GOT3 (cell line): ENCODE measurements at regions not wholly inside any gene's neighbourhood (a gene's known extent, or its start where the extent isn't known, plus 50 kb on each side); places are given as distances from the start of the nearest gene placed in this dataset.
"Not testable (repeated sequence)": the region's sequence is repeated elsewhere in the genome, so short reads cannot be mapped to it uniquely, and the experiment has no call there.

ENCODE experiments used
- DNase-seq: peaks from one replicate; lab custom pipeline; 2025; ENCODE audit warnings: mixed read lengths; lab: John Stamatoyannopoulos, UW

DNA sequence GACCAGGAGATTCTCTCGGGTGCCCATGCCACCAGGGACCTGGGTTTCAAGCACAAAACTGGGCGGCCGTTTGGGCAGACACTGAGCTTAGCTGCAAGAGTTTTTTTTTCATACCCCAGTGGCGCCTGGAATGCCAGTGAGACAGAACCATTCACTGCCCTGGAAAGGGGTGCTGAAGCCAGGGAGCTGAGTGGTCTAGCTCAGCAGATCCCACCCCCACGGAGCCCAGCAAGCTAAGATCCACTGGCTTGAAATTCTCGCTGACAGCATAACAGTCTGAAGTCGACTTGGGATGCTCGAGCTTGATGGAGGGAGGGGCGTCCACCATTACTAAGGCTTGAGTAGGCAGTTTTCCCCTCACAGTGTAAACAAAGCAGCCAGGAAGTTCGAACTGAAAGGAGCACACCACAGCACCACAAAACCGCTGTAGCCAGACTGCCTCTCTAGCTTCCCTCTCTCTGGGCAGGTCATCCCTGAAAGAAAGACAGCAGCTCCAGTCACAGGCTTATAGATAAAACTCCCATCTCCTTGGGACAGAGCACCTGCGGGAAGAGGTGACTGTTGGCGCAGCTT lies 157.7 kb downstream of the GIPC2 start:
- not testable (repeated sequence) for DNase-seq

DNA sequence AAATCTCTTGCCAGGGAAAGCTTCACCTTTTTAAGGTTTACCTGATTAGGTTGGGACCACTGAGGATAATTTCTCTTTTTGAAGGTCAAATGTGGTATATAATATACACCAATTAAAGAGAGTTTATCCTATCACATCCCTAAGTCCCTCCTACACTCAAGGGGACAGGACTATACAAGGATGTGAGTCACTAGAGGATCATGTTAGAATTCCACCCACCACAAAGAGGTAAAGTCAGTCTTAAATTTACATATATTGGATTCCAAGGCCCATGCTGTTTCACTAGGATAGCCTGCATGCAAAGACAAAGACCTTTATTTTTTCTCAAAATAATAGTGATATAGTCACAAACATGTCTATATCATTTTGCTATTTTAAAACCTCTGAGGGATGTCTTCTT lies 164.4 kb downstream of the GIPC2 start:
- DNase-seq, result no peak

- no peak for DNase-seq
These were observed 165.8 kb downstream of the GIPC2 start for GRCh38 chr1:78211483-78212092.

- DNase-seq, result no peak
These were observed 168.6 kb downstream of the GIPC2 start for GRCh38 chr1:78214334-78214733.

GRCh38 chr1:78222225-78222959 lies 176.6 kb downstream of the GIPC2 start:
- DNase-seq, result no peak

GRCh38 chr1:78222960-78223358 lies 177.2 kb downstream of the GIPC2 start:
- no peak for DNase-seq

- DNase-seq, result no peak
These were observed 177.8 kb downstream of the GIPC2 start for GRCh38 chr1:78223417-78224215.

DNA sequence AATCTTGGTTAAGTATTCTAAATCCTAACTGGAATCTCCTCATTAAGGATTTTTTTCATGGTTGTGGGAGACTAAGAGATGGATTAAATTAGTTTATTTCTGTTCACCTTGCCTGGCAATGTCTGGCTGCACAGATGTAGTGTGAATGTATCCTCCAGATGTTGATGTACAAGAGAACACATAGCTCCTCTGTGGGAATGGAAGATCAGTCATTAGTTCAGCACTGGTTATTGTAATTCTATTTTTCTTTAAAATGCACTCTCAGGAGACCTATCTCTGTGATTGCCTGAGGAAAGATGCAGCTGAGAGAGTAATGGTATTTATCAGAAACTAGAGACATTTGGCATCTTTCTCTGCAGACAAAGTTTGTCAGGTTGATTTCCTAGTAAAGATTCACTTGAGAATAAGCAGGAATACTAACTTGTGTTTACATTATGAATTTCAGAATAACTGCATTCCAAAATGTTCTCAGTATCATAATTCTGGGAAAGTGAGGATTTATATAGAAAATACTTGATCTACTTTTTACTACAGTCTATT lies 178.6 kb downstream of the GIPC2 start:
- no peak for DNase-seq

- DNase-seq, result no peak
These were observed 179.2 kb downstream of the GIPC2 start for GRCh38 chr1:78224861-78225552.

GRCh38 chr1:78226784-78227183 lies 181.0 kb downstream of the GIPC2 start:
- DNase-seq, result no peak

DNA sequence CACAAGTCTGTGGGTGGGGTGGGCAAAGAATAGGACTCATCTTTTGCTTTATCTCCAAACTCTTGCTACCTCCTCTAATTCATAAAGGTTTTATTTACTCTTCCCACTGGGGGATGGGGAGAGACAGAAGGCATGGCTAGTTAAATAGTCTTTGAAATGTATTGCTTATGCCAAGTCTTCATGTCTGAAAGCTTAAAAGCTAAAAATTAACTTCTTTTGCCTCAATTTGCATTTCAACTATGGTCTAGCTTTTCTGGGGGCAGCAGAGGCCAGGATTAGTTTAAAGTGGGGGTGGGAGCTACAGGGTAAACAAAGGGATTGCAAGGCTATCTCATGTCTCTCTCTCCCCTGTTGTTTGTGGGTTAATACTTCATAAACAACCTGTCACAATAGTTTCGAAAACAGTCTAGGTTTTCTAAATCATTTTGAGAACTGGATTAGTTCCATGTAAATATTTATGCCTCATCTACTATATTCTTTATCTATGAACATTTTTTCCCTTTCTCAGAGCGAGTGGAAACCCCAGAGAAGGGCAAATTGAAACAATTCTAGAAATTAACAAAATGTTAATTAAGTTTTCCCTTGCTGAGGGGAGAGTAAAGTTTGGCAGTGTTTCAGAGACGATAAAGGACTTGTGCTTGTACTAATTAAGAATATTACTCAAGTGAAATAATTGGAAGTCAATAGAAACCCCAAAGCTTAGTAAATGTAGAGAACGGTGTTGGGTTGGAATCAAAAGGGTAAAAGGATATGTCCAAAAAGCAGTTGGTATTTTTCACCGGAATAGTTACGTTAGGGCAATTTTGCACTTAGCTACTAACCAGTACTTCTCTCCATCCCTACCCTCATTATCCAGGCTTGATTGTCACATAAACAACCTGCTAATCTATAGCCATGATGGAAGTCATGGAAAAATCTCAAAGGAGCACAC lies 182.2 kb downstream of the GIPC2 start:
- no peak for DNase-seq

- no peak for DNase-seq
These were observed 183.6 kb downstream of the GIPC2 start for GRCh38 chr1:78229344-78229743.

- no peak for DNase-seq
These were observed 185.7 kb downstream of the GIPC2 start for GRCh38 chr1:78231477-78231876.

GRCh38 chr1:78231894-78232293 lies 186.1 kb downstream of the GIPC2 start:
- no peak for DNase-seq

DNA sequence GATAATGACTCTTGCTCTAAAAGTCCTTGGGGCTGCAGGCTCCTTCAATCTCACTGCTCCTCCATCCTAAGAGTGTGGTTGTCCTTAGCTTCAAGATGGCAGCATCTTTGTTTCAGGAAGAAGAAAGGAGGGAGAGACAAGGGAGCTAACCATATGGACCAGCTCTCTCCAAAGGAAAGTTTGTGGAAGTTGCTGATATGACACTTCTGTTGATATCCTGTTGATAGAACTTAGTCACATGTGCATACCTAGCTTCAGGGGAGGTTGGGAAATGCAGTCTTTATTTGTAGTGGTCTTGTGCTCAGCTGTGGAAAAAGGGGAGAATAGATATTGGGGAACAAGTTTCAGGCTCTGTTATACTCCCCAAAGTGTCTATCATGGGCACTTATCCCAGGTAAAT lies 186.9 kb downstream of the GIPC2 start:
- DNase-seq, result no peak

DNA sequence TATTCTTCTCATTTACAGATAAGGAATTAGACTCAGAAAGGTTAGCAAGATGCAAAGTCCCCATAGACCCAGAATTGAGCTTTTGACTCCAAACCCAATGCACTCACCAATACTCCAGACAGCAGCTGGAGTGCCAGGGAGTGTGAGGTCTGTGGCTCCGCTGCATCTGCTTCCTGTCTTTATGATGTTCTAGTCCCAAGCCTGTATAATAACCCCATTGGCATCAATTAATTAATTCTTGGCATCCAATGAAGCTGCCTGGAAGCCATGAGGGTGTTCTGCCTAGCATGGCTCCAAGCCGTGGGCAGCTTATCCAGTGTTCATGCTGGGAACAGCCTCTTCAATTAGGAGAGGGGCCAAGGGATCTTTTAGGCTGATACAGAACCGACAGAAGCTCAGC lies 188.7 kb downstream of the GIPC2 start:
- no peak for DNase-seq

- no peak for DNase-seq
These were observed 190.9 kb downstream of the GIPC2 start for GRCh38 chr1:78236716-78237115.

- DNase-seq, result no peak
These were observed 191.7 kb downstream of the GIPC2 start for GRCh38 chr1:78237364-78237916.

- no peak for DNase-seq
These were observed 194.4 kb downstream of the GIPC2 start for GRCh38 chr1:78240191-78240590.

DNA sequence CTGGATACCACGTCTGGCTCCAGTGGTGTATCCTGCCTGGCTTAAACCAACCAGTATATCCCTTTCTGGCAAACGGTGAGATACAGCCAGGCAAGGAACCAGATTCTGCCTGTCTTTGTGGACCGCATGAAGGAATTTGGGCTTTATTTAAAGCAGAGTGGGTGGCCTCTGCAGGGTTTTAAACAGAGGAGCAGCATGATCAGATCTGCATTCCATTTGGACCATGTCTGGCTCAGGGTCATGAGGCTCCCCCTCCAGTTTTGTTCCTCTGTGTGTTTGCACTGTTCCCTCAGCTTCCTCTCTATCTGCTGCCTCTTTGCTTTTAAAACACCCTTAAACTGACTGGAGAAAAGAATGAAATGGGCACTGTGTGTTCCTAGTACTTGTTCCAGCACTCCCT lies 195.0 kb downstream of the GIPC2 start:
- DNase-seq, result no peak
